SJCRH30 (cell line): ENCODE measurements at regions not wholly inside any gene's neighbourhood (a gene's known extent, or its start where the extent isn't known, plus 50 kb on each side); places are given as distances from the start of the nearest gene placed in this dataset.

ENCODE experiments used
- DNase-seq, 2 experiments: peaks; one replicate each; pipeline ENCODE4 v3.0.0-alpha.2; 2015 to 2020
- H3K27ac ChIP-seq: fragments of 250-450 bp; sonication (Bioruptor Pico); 2 replicates; pipeline ENCODE4 v1.5.1; 2020; ENCODE audit warnings: mild to moderate bottlenecking, moderate library complexity
- H3K27me3 ChIP-seq: fragments of 250-450 bp; sonication (Bioruptor Pico); 2 replicates; pipeline ENCODE4 v1.5.1; 2020; ENCODE audit warnings: mild to moderate bottlenecking, moderate library complexity
- H3K36me3 ChIP-seq: fragments of 250-450 bp; sonication (Bioruptor Pico); 2 replicates; pipeline ENCODE4 v1.5.1; 2020; ENCODE audit warnings: mild to moderate bottlenecking, moderate library complexity
- H3K4me1 ChIP-seq: fragments of 250-450 bp; sonication (Bioruptor Pico); 2 replicates; pipeline ENCODE4 v1.5.1; 2020; ENCODE audit warnings: mild to moderate bottlenecking, moderate library complexity
- H3K4me3 ChIP-seq: fragments of 250-450 bp; sonication (Bioruptor Pico); 2 replicates; pipeline ENCODE4 v1.5.1; 2020; ENCODE audit warnings: mild to moderate bottlenecking, moderate library complexity
- H3K9me3 ChIP-seq: fragments of 250-450 bp; sonication (Bioruptor Pico); replicated peaks from 2 replicates; pipeline ENCODE4 v1.5.1; 2020; ENCODE audit warnings: mild to moderate bottlenecking, moderate library complexity

DNA sequence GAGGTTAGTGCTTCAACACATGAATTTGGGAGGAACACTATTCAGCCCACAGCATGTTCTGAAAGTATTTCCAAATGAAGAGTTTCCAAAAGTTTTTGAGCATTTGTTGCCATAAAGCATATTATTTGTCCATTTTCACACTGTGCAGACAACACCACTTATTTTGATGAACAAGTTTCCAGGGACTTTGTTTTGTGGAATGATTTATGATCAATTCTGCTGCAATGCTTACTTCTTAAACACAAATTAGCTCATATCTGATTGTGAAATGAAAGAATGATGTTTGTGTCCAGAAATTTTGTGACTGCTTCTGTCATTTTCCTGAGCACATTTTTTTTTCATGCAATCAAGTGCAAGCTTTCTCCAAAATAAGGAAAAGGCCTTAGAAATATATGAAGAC lies 205.3 kb downstream of the RAP2A start:
- Histone ChIP-seq H3K4me3 (no peak overlapping the region), H3K4me1 (no peaks in the 10 kb centered on the region), H3K9me3 (no peaks in the 10 kb centered on the region), H3K27me3 (0 out of 2 replicates have a peak, but pooled peaks cover 3% of the 10 kb centered on the region), H3K36me3 (no peaks in the 10 kb centered on the region), H3K27ac (no peak overlapping the region)
- DNase-seq: no peak

DNA sequence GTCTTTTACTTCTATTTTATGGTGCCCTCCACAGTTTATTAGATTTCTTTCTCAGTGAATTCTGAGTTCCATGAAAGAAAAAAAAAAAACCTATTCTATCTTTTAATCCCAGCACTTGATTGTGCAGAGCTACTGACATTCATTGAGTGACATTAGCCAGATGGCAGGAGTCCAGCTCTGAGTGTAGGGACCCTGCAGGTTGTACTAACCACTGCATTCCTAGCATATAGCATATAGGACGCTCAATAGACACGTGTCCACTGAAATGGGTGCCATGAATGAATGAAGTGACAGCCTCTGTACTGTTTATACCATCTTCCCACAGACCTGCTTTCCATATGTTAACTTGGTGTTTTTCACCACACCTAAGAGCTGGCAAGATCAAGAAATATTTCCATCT lies 206.3 kb downstream of the RAP2A start:
- Histone ChIP-seq H3K4me3 (no peak overlapping the region), H3K4me1 (no peaks in the 10 kb centered on the region), H3K27me3 (0 out of 2 replicates have a peak, but pooled peaks cover 3% of the 10 kb centered on the region), H3K27ac (no peak overlapping the region), H3K9me3 (no peaks in the 10 kb centered on the region), H3K36me3 (no peaks in the 10 kb centered on the region)
- DNase-seq: no peak

DNA sequence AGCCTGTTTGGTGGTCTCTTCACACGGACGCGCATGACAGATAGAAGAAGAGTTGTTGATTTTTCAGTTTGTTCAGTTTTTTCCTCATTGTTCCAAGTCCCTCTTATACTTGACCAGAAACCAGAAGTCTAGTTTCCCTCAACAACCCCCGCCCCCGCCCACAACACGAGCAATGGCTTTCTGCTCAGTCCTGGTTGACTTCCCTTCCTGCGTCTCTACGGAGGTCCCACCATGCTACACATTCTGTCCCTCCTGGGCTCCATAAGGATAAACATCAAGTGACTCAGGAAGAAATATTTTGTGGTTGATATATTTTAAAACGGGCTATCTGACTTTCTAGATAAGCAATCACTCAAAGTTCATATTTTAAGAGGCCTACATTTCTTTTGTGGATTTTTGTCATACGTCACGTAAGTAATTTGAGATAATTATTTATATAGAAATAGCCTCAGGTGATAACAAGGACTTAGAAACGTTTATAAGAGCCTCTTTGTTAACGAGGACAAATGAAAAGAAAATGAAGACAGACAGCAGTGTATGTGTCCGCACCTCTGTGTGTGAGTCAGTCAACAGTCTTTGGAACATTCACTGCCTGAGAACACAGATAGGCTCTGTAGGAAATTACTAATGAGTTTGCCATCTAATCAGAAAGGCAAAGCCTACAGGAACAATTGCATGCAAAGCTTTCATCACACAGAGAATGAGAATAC lies 214.4 kb downstream of the RAP2A start:
- no peaks in the 10 kb centered on the region for H3K27me3 ChIP-seq
- no peaks in the 10 kb centered on the region for H3K4me1 ChIP-seq
- no peak overlapping the region for H3K27ac ChIP-seq
- no peaks in the 10 kb centered on the region for H3K9me3 ChIP-seq
- no peak for DNase-seq
- no peak overlapping the region for H3K4me3 ChIP-seq
- no peaks in the 10 kb centered on the region for H3K36me3 ChIP-seq

DNA sequence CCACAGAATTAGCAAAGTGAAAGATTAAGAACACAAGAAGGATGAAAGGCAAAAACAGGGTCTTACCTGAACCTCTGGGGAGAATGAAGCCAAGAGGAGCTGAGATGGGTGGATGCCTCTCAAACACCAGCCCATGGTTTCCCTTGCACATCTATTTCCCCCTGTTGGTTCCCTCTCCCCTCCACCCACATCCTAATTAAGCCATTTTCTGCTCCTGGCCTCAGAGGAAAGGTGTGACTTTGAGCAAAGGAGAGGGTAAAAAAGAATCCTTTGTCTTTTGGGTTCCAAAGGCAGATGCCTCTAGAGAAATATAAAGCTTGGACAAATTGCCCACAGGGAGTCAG lies 214.9 kb downstream of the RAP2A start:
- Histone ChIP-seq H3K4me3 (no peak overlapping the region), H3K27ac (no peak overlapping the region), H3K9me3 (no peaks in the 10 kb centered on the region), H3K4me1 (no peaks in the 10 kb centered on the region), H3K36me3 (no peaks in the 10 kb centered on the region), H3K27me3 (no peaks in the 10 kb centered on the region)
- no peak for DNase-seq

DNA sequence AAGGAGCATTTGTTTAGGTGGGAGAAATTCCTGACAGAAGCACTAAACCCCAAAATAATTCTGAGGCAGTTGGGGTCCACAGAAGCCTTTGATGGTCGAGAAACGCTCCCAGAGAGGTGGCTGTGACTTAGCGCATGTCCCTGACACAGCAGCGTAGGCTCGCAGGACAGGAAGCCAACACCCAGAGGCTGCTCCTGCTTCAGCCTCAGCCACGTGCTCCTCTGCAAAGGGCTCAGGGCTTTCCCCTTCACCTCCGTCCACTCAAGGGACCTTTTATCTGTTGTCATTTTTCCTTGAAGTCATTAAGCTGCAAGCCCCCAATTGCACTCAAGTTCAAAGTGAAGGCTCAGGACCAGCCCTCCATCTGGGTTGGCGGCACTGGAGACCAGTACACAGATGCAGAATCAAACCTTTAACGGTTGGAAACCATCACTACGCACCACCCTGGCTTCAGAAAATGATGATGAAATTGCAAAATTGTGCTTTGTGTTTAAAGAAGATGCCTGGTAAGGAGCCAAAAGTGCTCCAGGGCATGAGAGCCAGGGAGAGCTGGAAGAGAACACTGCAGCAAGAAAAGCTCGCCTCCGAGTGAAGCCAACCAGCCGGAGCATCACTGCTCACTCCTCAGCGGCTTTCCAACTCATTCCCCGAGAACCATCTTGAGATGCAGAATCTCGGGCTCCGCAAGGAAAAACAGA lies 219.6 kb downstream of the RAP2A start:
- Histone ChIP-seq H3K4me3 (no peak overlapping the region), H3K27ac (no peak overlapping the region), H3K36me3 (no peaks in the 10 kb centered on the region), H3K9me3 (no peaks in the 10 kb centered on the region), H3K4me1 (no peaks in the 10 kb centered on the region), H3K27me3 (no peaks in the 10 kb centered on the region)
- DNase-seq: no peak

DNA sequence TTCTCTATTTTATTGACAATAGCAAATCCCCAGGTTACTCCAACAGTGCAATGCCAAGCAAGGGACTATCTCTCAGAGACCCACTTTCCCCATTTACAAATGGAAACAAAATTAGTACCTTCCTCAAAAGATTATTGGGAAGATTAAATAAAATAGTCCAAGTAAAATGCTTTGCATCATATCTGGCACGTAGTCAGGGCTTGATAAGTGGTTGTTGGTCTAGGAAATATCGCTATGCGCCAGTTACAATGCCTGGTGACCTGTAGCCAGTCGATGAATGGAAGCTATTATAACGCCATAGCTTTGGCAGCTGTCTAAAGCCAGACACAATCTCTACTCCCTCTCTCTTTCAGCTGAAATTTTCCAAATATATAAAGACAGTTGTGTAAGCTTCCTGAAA lies 220.3 kb downstream of the RAP2A start:
- Histone ChIP-seq H3K27ac (no peak overlapping the region), H3K4me3 (no peak overlapping the region), H3K27me3 (no peaks in the 10 kb centered on the region), H3K36me3 (no peaks in the 10 kb centered on the region), H3K9me3 (no peaks in the 10 kb centered on the region), H3K4me1 (no peaks in the 10 kb centered on the region)
- DNase-seq: no peak

DNA sequence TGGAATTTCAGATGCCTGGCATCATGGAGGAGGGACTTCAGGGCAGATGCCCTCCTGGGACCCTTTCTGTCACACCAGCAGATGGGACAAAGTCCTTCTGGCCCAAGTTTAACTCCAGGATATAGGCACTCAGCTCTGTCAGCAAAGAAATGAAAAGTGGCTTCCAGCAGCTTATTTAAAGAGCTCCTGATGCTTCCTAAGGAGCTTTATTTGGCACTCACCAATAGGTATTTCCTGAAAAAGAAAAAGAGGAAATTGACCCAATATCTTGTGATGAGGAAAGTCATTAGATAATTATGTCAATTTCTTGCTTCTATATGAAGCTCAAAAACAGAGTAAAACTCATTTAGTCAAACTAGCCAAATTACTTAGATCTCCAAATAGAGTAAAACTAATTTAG lies 224.6 kb downstream of the RAP2A start:
- Histone ChIP-seq H3K4me1 (no peaks in the 10 kb centered on the region), H3K27me3 (no peaks in the 10 kb centered on the region)
- DNase-seq: no peak

DNA sequence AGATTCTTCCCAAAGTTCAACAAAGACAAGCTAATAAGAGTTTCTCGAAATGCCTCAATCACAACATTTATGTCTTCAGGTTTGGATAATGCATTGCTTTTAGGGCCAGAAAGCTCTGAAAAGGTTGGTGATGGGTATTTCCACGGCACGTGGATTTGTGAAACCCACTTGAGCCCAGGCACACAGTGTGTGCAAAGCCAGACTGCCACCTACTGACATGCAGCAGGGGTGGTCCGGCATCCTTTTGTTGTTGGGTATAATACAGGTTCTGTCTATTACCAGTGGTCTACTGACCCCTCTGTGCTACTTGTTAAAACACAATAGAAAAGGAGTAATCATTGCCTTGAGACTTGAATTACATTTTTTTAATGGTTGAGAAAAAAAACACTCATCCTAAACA lies 225.6 kb downstream of the RAP2A start:
- Histone ChIP-seq H3K36me3 (no peaks in the 10 kb centered on the region), H3K27ac (no peak overlapping the region), H3K4me1 (no peaks in the 10 kb centered on the region), H3K4me3 (no peak overlapping the region), H3K27me3 (no peaks in the 10 kb centered on the region), H3K9me3 (no peaks in the 10 kb centered on the region)
- peak; percentile 26 to 34 for DNase-seq

More for the DNA sequence above, 224.6 kb downstream of the RAP2A start:
- Histone ChIP-seq H3K9me3 (no peaks in the 10 kb centered on the region), H3K4me3 (no peak overlapping the region), H3K36me3 (no peaks in the 10 kb centered on the region), H3K27ac (no peak overlapping the region)

DNA sequence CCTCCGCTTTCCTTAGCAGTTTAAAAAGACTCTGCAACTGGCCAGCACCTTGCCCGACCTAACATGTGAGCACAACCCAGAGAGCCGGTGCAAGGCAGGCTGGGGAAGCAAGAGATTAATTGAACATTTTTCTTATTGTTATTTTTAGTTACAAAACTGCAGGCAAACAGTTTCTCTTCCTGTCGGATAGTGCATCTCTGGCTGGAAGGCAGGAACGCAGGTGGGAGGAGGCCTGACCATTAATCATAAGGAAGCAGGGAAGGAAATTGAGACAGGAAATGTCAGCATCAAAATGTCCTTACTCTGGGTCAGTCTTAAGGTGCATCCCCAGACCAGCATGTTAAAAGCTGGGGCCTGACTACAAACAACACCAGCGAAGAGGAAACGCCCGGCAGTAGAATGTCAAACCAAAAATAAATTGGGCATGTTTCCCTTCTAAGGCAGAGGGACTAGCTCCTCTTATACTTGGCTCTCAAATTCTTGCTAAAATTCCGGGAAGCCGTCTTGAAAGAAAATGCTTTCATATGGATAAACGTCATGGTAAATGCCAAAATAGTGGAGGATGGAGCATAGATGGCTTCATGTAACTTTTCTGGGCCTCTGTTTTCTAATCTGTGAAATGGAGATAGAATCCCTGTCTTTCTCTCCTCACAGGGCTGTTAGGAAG lies 226.8 kb downstream of the RAP2A start:
- no peak overlapping the region for H3K4me3 ChIP-seq
- H3K9me3 ChIP-seq: no peaks in the 10 kb centered on the region
- H3K36me3 ChIP-seq: no peaks in the 10 kb centered on the region
- H3K27ac ChIP-seq: no peak overlapping the region
- H3K27me3 ChIP-seq: no peaks in the 10 kb centered on the region
- H3K4me1 ChIP-seq: no peaks in the 10 kb centered on the region
- DNase-seq: no peak

DNA sequence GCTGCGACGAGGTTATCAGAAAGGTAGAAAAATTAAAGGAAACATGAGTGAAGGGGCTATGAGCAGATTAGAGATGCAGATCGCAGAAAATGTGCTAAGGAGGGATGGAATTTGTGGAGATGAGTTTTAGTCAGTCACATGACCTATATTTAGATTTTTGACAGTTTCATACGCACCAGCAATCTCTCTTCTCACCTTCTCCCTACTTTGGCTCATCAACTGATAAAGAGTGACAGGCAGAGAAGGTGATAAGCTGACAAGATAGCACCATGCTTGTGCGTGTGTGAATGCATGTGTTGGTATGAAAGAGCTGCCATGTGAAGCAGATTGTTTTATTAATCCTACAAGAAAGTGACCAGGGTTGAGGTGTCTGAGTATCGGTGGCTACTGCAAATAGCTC lies 252.6 kb downstream of the RAP2A start:
- DNase-seq: no peak
- Histone ChIP-seq H3K4me3 (no peak overlapping the region), H3K27me3 (no peaks in the 10 kb centered on the region), H3K9me3 (no peaks in the 10 kb centered on the region), H3K36me3 (no peaks in the 10 kb centered on the region), H3K27ac (no peak overlapping the region), H3K4me1 (no peaks in the 10 kb centered on the region)

DNA sequence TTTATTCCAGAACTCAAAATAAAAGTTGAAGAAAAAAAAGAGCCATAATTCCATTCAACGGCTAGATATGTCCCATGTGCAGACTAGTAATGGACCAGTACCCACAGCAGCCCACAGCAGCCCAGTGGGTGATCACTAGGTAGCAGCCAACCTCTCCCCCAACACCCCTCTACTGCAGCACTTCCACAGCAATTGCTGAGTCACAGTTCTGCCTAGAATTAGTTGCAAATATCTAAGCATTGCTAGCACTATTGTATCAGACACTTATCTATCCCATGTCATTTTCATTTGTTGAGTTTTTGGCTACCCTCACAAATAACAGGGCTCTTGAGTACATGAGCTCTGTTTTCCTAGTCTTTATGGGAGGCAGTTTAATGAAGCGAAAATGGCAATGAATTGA lies 258.7 kb downstream of the RAP2A start:
- no peaks in the 10 kb centered on the region for H3K27me3 ChIP-seq
- DNase-seq: no peak
- no peaks in the 10 kb centered on the region for H3K4me1 ChIP-seq
- H3K9me3 ChIP-seq: no peaks in the 10 kb centered on the region
- no peak overlapping the region for H3K4me3 ChIP-seq
- H3K36me3 ChIP-seq: no peaks in the 10 kb centered on the region
- H3K27ac ChIP-seq: no peak overlapping the region

DNA sequence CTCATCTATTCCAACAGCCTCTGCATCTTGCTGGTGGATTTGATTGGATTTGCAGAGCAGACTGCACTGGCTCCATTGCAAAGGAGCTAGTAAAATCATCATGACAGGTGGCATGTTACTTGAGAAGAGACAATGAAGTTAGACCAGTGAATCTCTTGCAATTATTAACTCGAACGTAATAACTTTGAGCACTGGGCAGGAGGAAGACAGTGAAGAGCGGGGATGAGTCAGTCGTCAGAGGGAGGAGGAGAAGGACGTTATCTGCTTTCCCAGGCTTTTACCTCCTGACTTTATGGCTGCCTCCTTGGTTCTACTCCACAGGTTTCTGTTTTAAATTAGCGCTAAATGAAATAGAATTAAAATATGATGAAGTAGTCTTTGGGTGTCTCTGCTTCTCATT lies 257.8 kb upstream of the IPO5 start:
- Histone ChIP-seq H3K27ac (no peak overlapping the region), H3K4me1 (no peaks in the 10 kb centered on the region), H3K27me3 (no peaks in the 10 kb centered on the region), H3K9me3 (no peaks in the 10 kb centered on the region), H3K4me3 (no peak overlapping the region), H3K36me3 (no peaks in the 10 kb centered on the region)
- no peak for DNase-seq

DNA sequence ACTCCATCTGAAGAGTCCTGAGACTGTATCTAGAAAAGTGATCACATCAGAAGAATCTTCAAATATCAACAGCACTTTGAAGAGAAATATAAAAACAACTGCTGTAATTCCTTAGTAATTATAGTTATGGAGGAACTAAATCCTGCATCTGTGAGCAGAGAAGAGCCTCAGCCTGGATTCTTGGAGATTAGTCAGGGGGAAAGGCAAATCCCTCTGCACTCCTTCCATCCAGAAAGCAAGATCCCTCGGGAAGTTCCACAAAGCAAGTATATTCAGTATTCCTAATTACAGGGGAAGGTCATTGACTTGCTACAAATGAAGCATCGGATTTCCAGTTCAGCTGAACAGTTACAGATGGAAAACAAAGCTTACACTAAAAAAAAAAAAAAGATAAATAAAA lies 256.6 kb upstream of the IPO5 start:
- no peak overlapping the region for H3K4me3 ChIP-seq
- H3K4me1 ChIP-seq: no peaks in the 10 kb centered on the region
- H3K9me3 ChIP-seq: no peaks in the 10 kb centered on the region
- H3K27ac ChIP-seq: no peak overlapping the region
- no peaks in the 10 kb centered on the region for H3K27me3 ChIP-seq
- H3K36me3 ChIP-seq: no peaks in the 10 kb centered on the region
- DNase-seq: no peak

DNA sequence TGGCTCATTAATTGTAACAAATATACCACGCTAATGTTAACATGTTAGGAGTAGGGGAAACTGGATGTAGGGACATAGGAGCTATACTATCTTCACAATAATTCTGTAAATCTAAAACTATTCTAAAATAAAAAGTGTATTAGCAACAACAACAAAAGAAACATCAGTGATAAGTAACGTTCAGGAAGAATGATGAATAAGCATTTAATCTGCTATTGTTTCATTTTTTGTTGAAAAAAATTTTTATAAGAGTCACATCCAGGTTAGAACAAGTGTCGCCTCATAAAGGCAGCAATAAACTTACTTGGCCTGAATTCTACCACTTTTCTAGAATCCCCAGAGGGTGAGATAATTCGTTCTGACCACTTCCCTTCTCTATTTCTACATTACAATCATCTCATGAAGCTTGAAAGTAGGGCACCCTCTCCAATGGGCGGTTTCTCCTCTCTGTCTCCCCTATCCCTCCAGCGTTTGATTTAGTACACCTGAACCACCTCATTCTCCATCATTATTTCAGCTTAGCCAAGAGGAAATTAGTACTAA lies 253.1 kb upstream of the IPO5 start:
- Histone ChIP-seq H3K27ac (no peak overlapping the region), H3K4me1 (no peaks in the 10 kb centered on the region), H3K36me3 (no peaks in the 10 kb centered on the region), H3K27me3 (no peaks in the 10 kb centered on the region), H3K4me3 (no peak overlapping the region), H3K9me3 (no peaks in the 10 kb centered on the region)
- DNase-seq: no peak

DNA sequence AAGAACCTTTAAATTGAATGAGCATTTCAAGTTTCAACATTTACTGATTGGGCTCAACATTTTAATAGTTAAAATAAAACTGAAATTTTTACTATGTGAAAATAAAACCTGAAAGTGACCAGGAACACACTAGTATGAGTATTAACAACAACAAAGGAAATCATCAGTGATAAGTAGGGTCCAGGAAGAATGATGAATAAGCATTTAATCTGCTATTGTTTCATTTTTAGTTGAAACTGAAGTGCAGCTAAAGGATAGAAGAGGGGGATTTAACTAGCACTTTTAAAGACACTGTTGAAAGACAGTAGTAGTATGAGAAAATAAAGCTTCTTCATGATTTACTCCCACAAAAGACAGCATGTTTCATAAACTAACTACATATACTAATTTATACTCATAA lies 250.9 kb upstream of the IPO5 start:
- no peak for DNase-seq
- no peaks in the 10 kb centered on the region for H3K9me3 ChIP-seq
- H3K4me3 ChIP-seq: no peak overlapping the region
- no peak overlapping the region for H3K27ac ChIP-seq
- no peaks in the 10 kb centered on the region for H3K27me3 ChIP-seq
- no peaks in the 10 kb centered on the region for H3K4me1 ChIP-seq
- H3K36me3 ChIP-seq: no peaks in the 10 kb centered on the region
